ACHN (cell line): ENCODE measurements at regions not wholly inside any gene's neighbourhood (a gene's known extent, or its start where the extent isn't known, plus 50 kb on each side); places are given as distances from the start of the nearest gene placed in this dataset.

Experiments
- DNase-seq: peaks from one replicate; pipeline ENCODE4 v3.0.0-alpha.2; 2015
- in situ Hi-C: cut with HindIII; loops from 2 replicates; pipeline ENCODE4 v1.10.0; 2017; ENCODE audit warnings: low sequenced_read_pairs, low pct_ligation_motif_present, low pct_unique_long_range_greater_than_20kb

- in situ Hi-C loops: no loop called here
- no peak for DNase-seq
Measured at GRCh38 chr1:221946768-221947167, 204.9 kb upstream of the DUSP10 start.

- in situ Hi-C loops: no loop called here
- no peak for DNase-seq
Measured at GRCh38 chr1:221945669-221946068, 203.8 kb upstream of the DUSP10 start.

- DNase-seq: no peak
- in situ Hi-C loops: no loop called here
Measured at GRCh38 chr1:221944247-221944870, 202.5 kb upstream of the DUSP10 start.

- no peak for DNase-seq
- in situ Hi-C loops: no loop called here
Measured at GRCh38 chr1:221940631-221941030, 198.7 kb upstream of the DUSP10 start.

- in situ Hi-C loops: no loop called here
- no peak for DNase-seq
Measured at GRCh38 chr1:221939607-221940006, 197.7 kb upstream of the DUSP10 start.

GRCh38 chr1:221937155-221937953, 195.5 kb upstream of the DUSP10 start:
- in situ Hi-C loops: no loop called here
- DNase-seq: no peak

GRCh38 chr1:221933814-221934213, 191.9 kb upstream of the DUSP10 start:
- in situ Hi-C loops: no loop called here
- no peak for DNase-seq

GRCh38 chr1:221926441-221926840, 184.6 kb upstream of the DUSP10 start:
- no peak for DNase-seq
- in situ Hi-C loops: no loop called here

- DNase-seq: no peak
- in situ Hi-C loops: no loop called here
Measured at GRCh38 chr1:221925947-221926346, 184.1 kb upstream of the DUSP10 start.

- no peak for DNase-seq
- in situ Hi-C loops: no loop called here
Measured at GRCh38 chr1:221923929-221924598, 182.2 kb upstream of the DUSP10 start.

GRCh38 chr1:221921936-221922335, 180.0 kb upstream of the DUSP10 start:
- in situ Hi-C loops: no loop called here
- no peak for DNase-seq

- in situ Hi-C loops: no loop called here
- no peak for DNase-seq
Measured at GRCh38 chr1:221919743-221920142, 177.9 kb upstream of the DUSP10 start.

- in situ Hi-C loops: no loop called here
- DNase-seq: no peak
Measured at GRCh38 chr1:221919341-221919740, 177.5 kb upstream of the DUSP10 start.

GRCh38 chr1:221916176-221916575, 174.3 kb upstream of the DUSP10 start:
- no peak for DNase-seq

GRCh38 chr1:221915764-221916163, 173.9 kb upstream of the DUSP10 start:
- in situ Hi-C loops: no loop called here
- DNase-seq: no peak

More at GRCh38 chr1:221916176-221916575, 174.3 kb upstream of the DUSP10 start:
- in situ Hi-C loops: no loop called here

GRCh38 chr1:221913351-221913892, 171.5 kb upstream of the DUSP10 start:
- DNase-seq: no peak
- in situ Hi-C loops: no loop called here

GRCh38 chr1:221912230-221912629, 170.3 kb upstream of the DUSP10 start:
- in situ Hi-C loops: no loop called here

GRCh38 chr1:221911714-221912113, 169.8 kb upstream of the DUSP10 start:
- in situ Hi-C loops: no loop called here
- DNase-seq: no peak

More at GRCh38 chr1:221912230-221912629, 170.3 kb upstream of the DUSP10 start:
- DNase-seq: no peak

- in situ Hi-C loops: no loop called here
- DNase-seq: no peak
Measured at GRCh38 chr1:221910222-221910621, 168.3 kb upstream of the DUSP10 start.
